NB4 (cell line): ENCODE measurements at regions not wholly inside any gene's neighbourhood (a gene's known extent, or its start where the extent isn't known, plus 50 kb on each side); places are given as distances from the start of the nearest gene placed in this dataset.

Source experiments
- MYC ChIP-seq: IDR thresholded peaks from 2 replicates; pipeline ENCODE4 v1.6.1; 2011; ENCODE audit warnings: low read depth, low read length
- POLR2A ChIP-seq: IDR thresholded peaks from 2 replicates; pipeline ENCODE4 v1.6.1; 2011; ENCODE audit warnings: mild to moderate bottlenecking; ENCODE audit not compliant: insufficient read length; ENCODE audit errors: extremely low read depth
- TF ChIP-seq, protein P1 (sequence below): IDR thresholded peaks from one replicate; pipeline ENCODE4 v1.5.1; 2012; ENCODE audit warnings: low read depth, low read length
- TF ChIP-seq, protein P2 (sequence below): IDR thresholded peaks from 2 replicates; pipeline ENCODE4 v1.6.1; 2011; ENCODE audit warnings: low read depth, low read length

DNA sequence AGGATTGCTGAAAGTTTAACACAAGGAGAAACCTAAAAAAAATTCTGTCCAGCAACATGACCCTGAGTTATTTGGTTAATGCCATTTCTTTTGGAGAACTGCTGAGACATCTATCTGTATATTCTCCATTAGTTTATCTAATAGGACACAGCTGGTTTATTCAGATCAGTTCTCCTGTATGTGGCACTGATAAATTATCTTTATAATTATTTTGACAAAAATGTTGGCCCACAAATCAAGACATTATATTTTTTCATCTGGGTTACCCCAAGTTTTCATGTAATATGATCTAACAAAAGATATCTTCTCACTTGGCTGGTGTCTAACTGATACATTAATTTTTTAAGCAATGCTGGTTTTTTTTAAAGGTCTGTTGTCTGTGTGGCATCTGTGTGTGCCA, 231.4 kb downstream of the KLF12 start:
- TF ChIP-seq, protein P1, sequence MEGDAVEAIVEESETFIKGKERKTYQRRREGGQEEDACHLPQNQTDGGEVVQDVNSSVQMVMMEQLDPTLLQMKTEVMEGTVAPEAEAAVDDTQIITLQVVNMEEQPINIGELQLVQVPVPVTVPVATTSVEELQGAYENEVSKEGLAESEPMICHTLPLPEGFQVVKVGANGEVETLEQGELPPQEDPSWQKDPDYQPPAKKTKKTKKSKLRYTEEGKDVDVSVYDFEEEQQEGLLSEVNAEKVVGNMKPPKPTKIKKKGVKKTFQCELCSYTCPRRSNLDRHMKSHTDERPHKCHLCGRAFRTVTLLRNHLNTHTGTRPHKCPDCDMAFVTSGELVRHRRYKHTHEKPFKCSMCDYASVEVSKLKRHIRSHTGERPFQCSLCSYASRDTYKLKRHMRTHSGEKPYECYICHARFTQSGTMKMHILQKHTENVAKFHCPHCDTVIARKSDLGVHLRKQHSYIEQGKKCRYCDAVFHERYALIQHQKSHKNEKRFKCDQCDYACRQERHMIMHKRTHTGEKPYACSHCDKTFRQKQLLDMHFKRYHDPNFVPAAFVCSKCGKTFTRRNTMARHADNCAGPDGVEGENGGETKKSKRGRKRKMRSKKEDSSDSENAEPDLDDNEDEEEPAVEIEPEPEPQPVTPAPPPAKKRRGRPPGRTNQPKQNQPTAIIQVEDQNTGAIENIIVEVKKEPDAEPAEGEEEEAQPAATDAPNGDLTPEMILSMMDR = no peak
- no peak for TF ChIP-seq POLR2A
- TF ChIP-seq, protein P2, sequence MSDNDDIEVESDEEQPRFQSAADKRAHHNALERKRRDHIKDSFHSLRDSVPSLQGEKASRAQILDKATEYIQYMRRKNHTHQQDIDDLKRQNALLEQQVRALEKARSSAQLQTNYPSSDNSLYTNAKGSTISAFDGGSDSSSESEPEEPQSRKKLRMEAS = no peak
- no peak for TF ChIP-seq MYC
